ENCODE measurements at regions not wholly inside any gene's neighbourhood (a gene's known extent, or its start where the extent isn't known, plus 50 kb on each side); places are given as distances from the start of the nearest gene placed in this dataset.
"Not testable (repeated sequence)": the region's sequence is repeated elsewhere in the genome, so short reads cannot be mapped to it uniquely, and the experiment has no call there.

GRCh38 chr7:14973712-14974428, 71.3 kb upstream of the DGKB start:
- Histone ChIP-seq H4K20me1 (ENCODE audit: insufficient read depth, low read length) (no peaks in the 10 kb centered on the region), H3K18ac (ENCODE audit: low read depth, low read length) (no peak overlapping the region), H2BK15ac (ENCODE audit: low read depth, low read length) (no peak overlapping the region), H3K4me2 (ENCODE audit: low read depth, low read length) (no peak overlapping the region), H3K23ac (ENCODE audit: low read depth, low read length) (no peak overlapping the region), H3K9me3 (ENCODE audit: control insufficient read depth, insufficient read depth, low read length) (no peaks in the 10 kb centered on the region; the same call in 1 of the 2 replicates), H3K4me1 (ENCODE audit: control insufficient read depth, insufficient read depth, low read length) (no peaks in the 10 kb centered on the region), H3K9ac (ENCODE audit: low read depth, low read length) (no peak overlapping the region), H2AFZ (replicated peaks; ENCODE audit: low read length, poor library complexity) (no peak overlapping the region), H2AK9ac (replicated peaks; ENCODE audit: low read depth, low read length, poor library complexity) (no peak overlapping the region), H3K4ac (ENCODE audit: low read depth, low read length) (no peak overlapping the region), H4K8ac (ENCODE audit: low read depth in 2 of 2, low read length in 2 of 2) (no peak overlapping the region), H3K9me1 (ENCODE audit: insufficient read depth, low read length) (no peaks in the 10 kb centered on the region), H3K4me3 (ENCODE audit: insufficient read depth, low read depth, low read length) (no peak overlapping the region), H3K27ac (ENCODE audit: insufficient read depth, low read length) (no peak overlapping the region), H3K27me3 (ENCODE audit: control insufficient read depth, insufficient read depth, low read length) (no peaks in the 10 kb centered on the region), H2BK20ac (ENCODE audit: low read depth, low read length) (no peak overlapping the region), H4K91ac (ENCODE audit: insufficient read depth, low read depth, low read length) (no peak overlapping the region), H4K5ac (ENCODE audit: low read depth, low read length) (no peak overlapping the region), H2AK5ac (ENCODE audit: low read depth, low read length) (no peak overlapping the region), H3K56ac (ENCODE audit: extremely low read depth, insufficient read depth, low read length) (no peak overlapping the region), H2BK5ac (ENCODE audit: low read depth, low read length, poor library complexity, severe bottlenecking) (no peak overlapping the region), H3K14ac (replicated peaks; ENCODE audit: low read depth, low read length) (no peak overlapping the region), H3K79me1 (ENCODE audit: low read depth in 1 of 2, low read length in 2 of 2) (no peaks in the 10 kb centered on the region), H3K36me3 (ENCODE audit: control insufficient read depth, insufficient read depth, low read length) (no peaks in the 10 kb centered on the region), H2BK120ac (ENCODE audit: low read depth, low read length) (no peak overlapping the region)
- ChIA-PET POLR2A (ENCODE audit: unreplicated experiment) (no interaction called here), CTCF (no interaction called here)
- no CpG with 5 or more reads among the region's 3 CpGs for WGBS, 2 experiments (ENCODE audit: extremely low coverage in 2 of 2, insufficient read length in 1 of 2)
- ATAC-seq (ENCODE audit: low read depth) (no peak), DNase-seq (no peak)
- TF ChIP-seq CEBPB (IDR thresholded peaks at IDR 0.05; ENCODE audit: low read depth, low read length): no peak
- TF ChIP-seq RFX5 (IDR thresholded peaks at IDR 0.05; ENCODE audit: low read depth, low read length): no peak
- no peak for TF ChIP-seq BHLHE40 (IDR thresholded peaks at IDR 0.05; ENCODE audit: low read depth, low read length)
- TF ChIP-seq RCOR1 (IDR thresholded peaks at IDR 0.05; ENCODE audit: insufficient replicate concordance, low read length): no peak
- TF ChIP-seq MAFK (IDR thresholded peaks at IDR 0.05; ENCODE audit: low read depth, low read length): no peak
- TF ChIP-seq FOS (IDR thresholded peaks at IDR 0.05; ENCODE audit: low read depth, low read length): no peak
- TF ChIP-seq RAD21 (IDR thresholded peaks at IDR 0.05; ENCODE audit: low read length): no peak
- dilution Hi-C loops (cut with HindIII; ENCODE audit: low sequenced_read_pairs, unreplicated experiment) (no loop called here), intact Hi-C loops (cut with micrococcal nuclease) (no loop called here), in situ Hi-C loops (cut with MboI; ENCODE audit: low sequenced_read_pairs) (no loop called here)
- no TSS peak for BruUV-seq (replicated peaks)

- H3K23ac ChIP-seq (ENCODE audit: low read depth, low read length); H3K14ac ChIP-seq (replicated peaks; ENCODE audit: low read depth, low read length); BruUV-seq (replicated peaks); H3K4me2 ChIP-seq (ENCODE audit: low read depth, low read length); H3K27ac ChIP-seq (ENCODE audit: insufficient read depth, low read length); H4K8ac ChIP-seq (ENCODE audit: low read depth in 2 of 2, low read length in 2 of 2); H2BK15ac ChIP-seq (ENCODE audit: low read depth, low read length); H3K27me3 ChIP-seq (ENCODE audit: control insufficient read depth, insufficient read depth, low read length); H3K18ac ChIP-seq (ENCODE audit: low read depth, low read length); H3K56ac ChIP-seq (ENCODE audit: extremely low read depth, insufficient read depth, low read length); H3K79me1 ChIP-seq (ENCODE audit: low read depth in 1 of 2, low read length in 2 of 2); H4K91ac ChIP-seq (ENCODE audit: insufficient read depth, low read depth, low read length); ATAC-seq (ENCODE audit: low read depth); H3K4ac ChIP-seq (ENCODE audit: low read depth, low read length); H2AK9ac ChIP-seq (replicated peaks; ENCODE audit: low read depth, low read length, poor library complexity); H2BK5ac ChIP-seq (ENCODE audit: low read depth, low read length, poor library complexity, severe bottlenecking); H3K9ac ChIP-seq (ENCODE audit: low read depth, low read length); H2AK5ac ChIP-seq (ENCODE audit: low read depth, low read length); H3K9me1 ChIP-seq (ENCODE audit: insufficient read depth, low read length); H3K4me3 ChIP-seq (ENCODE audit: insufficient read depth, low read depth, low read length); H4K20me1 ChIP-seq (ENCODE audit: insufficient read depth, low read length); H3K36me3 ChIP-seq (ENCODE audit: control insufficient read depth, insufficient read depth, low read length); DNase-seq; H2BK120ac ChIP-seq (ENCODE audit: low read depth, low read length); H3K4me1 ChIP-seq (ENCODE audit: control insufficient read depth, insufficient read depth, low read length); H4K5ac ChIP-seq (ENCODE audit: low read depth, low read length); H2AFZ ChIP-seq (replicated peaks; ENCODE audit: low read length, poor library complexity); H3K9me3 ChIP-seq (ENCODE audit: control insufficient read depth, insufficient read depth, low read length); intact Hi-C loops (cut with micrococcal nuclease); in situ Hi-C loops (cut with MboI; ENCODE audit: low sequenced_read_pairs); dilution Hi-C loops (cut with HindIII; ENCODE audit: low sequenced_read_pairs, unreplicated experiment); H2BK20ac ChIP-seq (ENCODE audit: low read depth, low read length): not testable (repeated sequence)
- WGBS, 2 experiments (ENCODE audit: extremely low coverage in 2 of 2, insufficient read length in 1 of 2): no CpG with 5 or more reads among the region's 4 CpGs
- POLR2A ChIA-PET (ENCODE audit: unreplicated experiment): interaction anchor here (0.6 kb wide), 1 partner anchor 1510 kb away, joined by 3 read pairs; no protein-coding TSS in a partner anchor
- CTCF ChIA-PET: interaction anchor here (0.7 kb wide), 1 partner anchor 1278 kb away, joined by 4 read pairs; no protein-coding TSS in a partner anchor
Observed at GRCh38 chr7:14971678-14972077, 69.1 kb upstream of the DGKB start.

All from IMR-90 (cell line).